Activated T-helper 2 cell treated with anti-CD3 and anti-CD28 coated beads, Interferon-gamma antibody, Interleukin-2, Interleukin-4, amounts not matched to agents 10 μg/mL and 5 μg/mL and 100 μg/mL, durations not matched to agents 14 hours and 24 hours and 36 hours (primary cell): ENCODE measurements at regions not wholly inside any gene's neighbourhood (a gene's known extent, or its start where the extent isn't known, plus 50 kb on each side); places are given as distances from the start of the nearest gene placed in this dataset.
A peak's percentile ranks its signal among the peaks of the same experiment; 100 is the strongest.

Source experiments
- DNase-seq: peaks from one replicate; pipeline ENCODE4 v3.0.0; 2021; ENCODE audit warnings: low spot score
- H3K27ac Mint-ChIP-seq: one replicate; pipeline ENCODE4 v1.8.0; 2021; ENCODE audit warnings: mixed read lengths
- H3K27me3 Mint-ChIP-seq: one replicate; pipeline ENCODE4 v1.8.0; 2021; ENCODE audit warnings: low read depth, mixed read lengths
- H3K36me3 Mint-ChIP-seq: one replicate; pipeline ENCODE4 v1.8.0; 2021; ENCODE audit warnings: low read depth, mixed read lengths
- H3K4me1 Mint-ChIP-seq: one replicate; pipeline ENCODE4 v1.8.0; 2021; ENCODE audit warnings: low read depth, mixed read lengths
- H3K4me3 Mint-ChIP-seq: one replicate; pipeline ENCODE4 v1.8.0; 2021; ENCODE audit warnings: low read depth, mild to moderate bottlenecking, moderate library complexity, mixed read lengths
- H3K9me3 Mint-ChIP-seq: one replicate; pipeline ENCODE4 v1.8.0; 2021; ENCODE audit warnings: mixed read lengths
- intact Hi-C: fragments of 100-400 bp; cut with micrococcal nuclease; formaldehyde crosslinking; loops from one replicate; pipeline ENCODE4 v1.15.1; 2023

- H3K36me3 Mint-ChIP-seq, result no peaks in the 10 kb centered on the region
- no peak for DNase-seq
- no peaks in the 10 kb centered on the region for H3K4me1 Mint-ChIP-seq
- H3K27ac Mint-ChIP-seq, result no peak overlapping the region
- H3K4me3 Mint-ChIP-seq, result no peak overlapping the region
- no peaks in the 10 kb centered on the region for H3K9me3 Mint-ChIP-seq
- H3K27me3 Mint-ChIP-seq, result peaks cover 14% of the 10 kb centered on the region
- intact Hi-C loops, result no loop called here
These were observed 188.0 kb downstream of the TTC8 start for GRCh38 chr14:89012282-89013097.

- peaks cover 14% of the 10 kb centered on the region for H3K27me3 Mint-ChIP-seq
- H3K9me3 Mint-ChIP-seq, result no peaks in the 10 kb centered on the region
- H3K4me1 Mint-ChIP-seq, result no peaks in the 10 kb centered on the region
- no peak for DNase-seq
- no peak overlapping the region for H3K27ac Mint-ChIP-seq
- intact Hi-C loops, result no loop called here
- no peak overlapping the region for H3K4me3 Mint-ChIP-seq
- H3K36me3 Mint-ChIP-seq, result no peaks in the 10 kb centered on the region
These were observed 188.7 kb downstream of the TTC8 start for GRCh38 chr14:89013098-89013504.

DNA sequence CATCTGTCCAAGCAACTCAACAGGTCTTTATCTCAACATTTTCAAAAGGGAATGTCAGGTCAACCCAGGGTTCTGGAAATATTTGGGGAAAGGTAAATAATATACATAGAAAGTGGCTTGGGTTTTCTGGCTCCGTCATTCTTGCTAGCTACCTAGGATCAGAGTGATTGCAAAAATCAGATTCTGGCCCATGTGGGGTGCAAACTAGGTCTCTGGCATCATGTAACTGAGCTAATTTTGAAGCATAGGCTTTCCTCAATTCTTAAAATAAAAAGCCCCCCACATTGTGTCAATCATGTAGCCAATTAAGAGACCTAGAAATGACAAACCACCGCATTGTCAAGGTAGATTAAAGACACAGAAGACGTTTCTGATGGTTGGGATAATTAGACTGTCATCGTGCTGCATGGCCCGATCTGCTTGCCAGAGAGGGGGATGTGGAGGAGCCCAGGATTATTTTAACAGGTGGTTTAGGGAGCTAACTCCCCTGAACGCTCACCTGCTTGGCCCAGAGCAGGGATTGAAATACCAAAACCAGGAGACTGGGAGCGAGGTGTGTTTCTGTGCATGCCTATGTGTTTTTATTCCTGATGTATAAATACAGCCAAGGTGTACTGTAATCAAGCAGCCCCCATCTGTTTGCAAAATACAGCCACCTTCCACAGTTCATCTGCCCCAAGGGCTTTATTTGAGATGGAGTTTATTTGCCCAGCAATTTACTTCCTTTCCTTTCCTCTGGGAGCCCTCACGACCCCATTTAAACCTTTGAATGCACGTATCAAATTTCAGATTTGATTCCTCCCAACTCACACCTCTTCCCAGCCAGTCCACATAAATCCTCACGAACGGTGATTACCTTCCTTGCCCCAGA lies 189.5 kb downstream of the TTC8 start:
- Mint-ChIP-seq H3K9me3 (no peaks in the 10 kb centered on the region), H3K27me3 (peaks cover 17% of the 10 kb centered on the region)

DNA sequence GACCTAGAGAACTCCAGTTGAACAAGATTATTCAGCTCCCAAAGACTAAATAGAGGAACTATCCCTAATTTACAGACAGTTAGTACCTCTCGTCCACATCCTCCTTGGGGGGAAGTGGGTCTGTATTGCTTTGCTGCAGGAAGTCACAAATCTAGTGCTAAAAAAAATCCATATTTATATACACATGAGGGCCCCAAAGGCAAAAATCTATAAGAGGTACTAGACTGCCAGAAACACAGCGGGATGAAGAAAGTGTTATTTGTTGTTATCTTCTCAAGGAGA lies 190.1 kb downstream of the TTC8 start:
- Mint-ChIP-seq H3K27ac (no peak overlapping the region), H3K27me3 (peaks cover 22% of the 10 kb centered on the region), H3K4me1 (no peaks in the 10 kb centered on the region), H3K9me3 (no peaks in the 10 kb centered on the region), H3K36me3 (no peaks in the 10 kb centered on the region), H3K4me3 (no peak overlapping the region)
- DNase-seq, result no peak
- intact Hi-C loops, result no loop called here

More for the DNA sequence above, 189.5 kb downstream of the TTC8 start:
- no peak for DNase-seq
- Mint-ChIP-seq H3K36me3 (no peaks in the 10 kb centered on the region), H3K27ac (no peak overlapping the region), H3K4me1 (no peaks in the 10 kb centered on the region), H3K4me3 (no peak overlapping the region)
- intact Hi-C loops, result no loop called here

DNA sequence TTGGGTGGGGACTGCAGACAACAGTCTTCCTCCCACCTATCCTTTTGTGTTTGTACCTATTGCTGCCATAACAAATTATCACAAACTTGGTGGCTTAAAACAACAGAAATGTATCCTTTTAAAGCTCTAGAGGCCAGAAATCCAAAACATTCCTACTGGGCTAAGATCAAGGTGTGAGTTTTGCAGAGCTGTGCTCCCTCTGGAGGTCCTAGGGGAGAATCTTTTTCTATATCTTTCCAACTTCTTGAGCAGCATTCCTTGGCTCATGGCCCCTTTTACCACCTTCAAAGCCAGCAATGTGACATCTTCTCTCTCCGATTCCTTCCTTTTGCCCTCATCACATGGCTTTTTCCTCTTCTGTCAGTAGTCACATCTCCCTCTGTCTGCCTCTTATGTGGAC lies 190.6 kb downstream of the TTC8 start:
- Mint-ChIP-seq H3K9me3 (no peaks in the 10 kb centered on the region), H3K36me3 (no peaks in the 10 kb centered on the region), H3K27me3 (peaks cover 24% of the 10 kb centered on the region), H3K4me3 (no peak overlapping the region), H3K4me1 (no peaks in the 10 kb centered on the region), H3K27ac (no peak overlapping the region)
- no peak for DNase-seq
- intact Hi-C loops, result no loop called here

DNA sequence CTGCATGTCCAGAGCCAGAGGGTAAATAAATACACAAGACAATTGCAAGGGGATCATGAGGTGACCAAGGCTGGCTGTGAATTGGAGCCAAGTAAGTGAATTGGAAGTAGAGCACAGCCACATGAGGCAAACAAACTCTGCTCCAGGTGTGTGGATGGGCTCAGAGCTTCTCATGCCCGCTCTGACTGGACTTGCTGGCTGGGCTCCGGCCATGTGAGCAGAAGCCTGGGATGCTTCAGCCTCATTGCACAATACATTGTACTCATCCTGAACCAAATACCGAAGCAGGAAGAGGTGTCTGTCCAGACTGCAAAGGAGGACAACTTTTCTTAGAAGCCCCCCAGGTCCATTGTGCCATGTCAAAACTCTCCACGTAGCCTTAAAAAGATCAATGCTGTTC lies 193.0 kb downstream of the TTC8 start:
- Mint-ChIP-seq H3K9me3 (no peaks in the 10 kb centered on the region), H3K4me1 (no peaks in the 10 kb centered on the region), H3K4me3 (no peak overlapping the region), H3K36me3 (no peaks in the 10 kb centered on the region), H3K27me3 (peaks cover 17% of the 10 kb centered on the region), H3K27ac (no peak overlapping the region)
- no peak for DNase-seq
- intact Hi-C loops, result no loop called here

DNA sequence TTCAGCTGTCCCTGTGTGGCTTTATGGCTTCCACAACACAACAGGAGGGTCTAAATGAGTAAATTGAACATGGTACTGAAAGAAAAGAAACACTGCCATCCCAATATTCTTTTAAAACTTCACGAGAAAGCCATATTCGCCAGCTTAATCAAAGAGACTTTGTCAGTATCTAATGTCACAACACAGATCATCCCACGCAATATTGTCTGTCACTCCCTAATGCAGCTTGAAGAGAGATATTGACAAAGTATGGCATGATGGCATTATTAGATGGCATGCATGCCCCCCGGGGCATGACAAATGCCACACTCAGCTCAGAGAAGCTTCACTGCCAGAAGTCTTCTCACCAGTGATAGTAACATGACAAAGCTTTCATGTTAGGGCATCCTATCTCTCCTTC lies 197.8 kb downstream of the TTC8 start:
- Mint-ChIP-seq H3K27ac (no peak overlapping the region), H3K36me3 (no peaks in the 10 kb centered on the region), H3K4me3 (no peak overlapping the region), H3K9me3 (no peaks in the 10 kb centered on the region), H3K27me3 (peaks cover 36% of the 10 kb centered on the region), H3K4me1 (no peaks in the 10 kb centered on the region)
- intact Hi-C loops, result no loop called here
- DNase-seq, result no peak

- H3K27ac Mint-ChIP-seq, result no peak overlapping the region
These were observed 200.2 kb downstream of the TTC8 start for GRCh38 chr14:89024691-89025090.

GRCh38 chr14:89025561-89026236 lies 201.2 kb downstream of the TTC8 start:
- H3K27ac Mint-ChIP-seq, result no peak overlapping the region
- H3K4me3 Mint-ChIP-seq, result no peak overlapping the region
- no peak for DNase-seq
- no peaks in the 10 kb centered on the region for H3K4me1 Mint-ChIP-seq
- H3K36me3 Mint-ChIP-seq, result no peaks in the 10 kb centered on the region
- peaks cover 54% of the 10 kb centered on the region for H3K27me3 Mint-ChIP-seq
- H3K9me3 Mint-ChIP-seq, result no peaks in the 10 kb centered on the region
- intact Hi-C loops, result loop anchor here (5.0 kb wide), 1 partner anchor 392 kb away; the partner anchor contains the start of gene FOXN3

More at GRCh38 chr14:89024691-89025090, 200.2 kb downstream of the TTC8 start:
- no peaks in the 10 kb centered on the region for H3K4me1 Mint-ChIP-seq
- H3K36me3 Mint-ChIP-seq, result no peaks in the 10 kb centered on the region
- intact Hi-C loops, result loop anchor here (5.0 kb wide), 1 partner anchor 393 kb away; the partner anchor contains the start of gene FOXN3
- no peak overlapping the region for H3K4me3 Mint-ChIP-seq
- H3K27me3 Mint-ChIP-seq, result peaks cover 44% of the 10 kb centered on the region
- no peaks in the 10 kb centered on the region for H3K9me3 Mint-ChIP-seq
- DNase-seq, result no peak

DNA sequence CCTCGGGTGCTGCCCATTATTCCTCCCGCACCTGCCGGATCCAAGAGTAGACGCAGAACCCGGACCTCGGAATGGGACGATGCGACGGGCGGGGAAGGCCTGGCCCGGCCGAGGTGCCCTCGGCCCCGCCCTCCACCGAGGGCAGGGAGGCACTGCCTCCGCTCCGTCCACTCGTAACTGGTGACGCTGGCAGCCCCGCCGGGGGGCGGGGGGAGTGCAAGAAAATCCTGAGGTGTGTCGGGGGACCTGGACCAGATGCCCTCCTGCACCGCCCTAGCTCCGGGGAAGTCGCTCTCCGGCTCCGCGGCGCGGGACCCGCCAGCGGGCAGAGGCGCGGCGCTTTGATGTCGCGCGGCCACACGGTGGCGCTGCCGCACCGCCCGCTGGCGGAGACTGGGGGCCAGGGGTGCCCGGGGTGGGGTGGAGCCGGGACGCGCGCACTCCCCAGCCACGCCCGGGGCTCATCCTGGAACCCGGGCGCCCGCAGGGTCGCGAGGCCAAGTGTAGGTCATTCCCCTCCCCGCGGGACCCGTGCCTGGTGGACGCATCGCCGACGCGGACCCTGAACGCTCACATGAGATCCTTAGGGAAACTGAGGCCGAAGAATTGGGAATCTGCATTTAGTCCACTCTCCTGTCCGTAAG lies 202.8 kb downstream of the TTC8 start:
- intact Hi-C loops, result loop anchor here (1.0 to 5.0 kb wide), 2 partner anchors 390 to 888 kb away; partner anchors contain the start of gene FOXN3
- peaks cover 56% of the 10 kb centered on the region for H3K27me3 Mint-ChIP-seq
- peak; percentile 44 for DNase-seq
- H3K36me3 Mint-ChIP-seq, result no peaks in the 10 kb centered on the region
- no peaks in the 10 kb centered on the region for H3K9me3 Mint-ChIP-seq
- H3K27ac Mint-ChIP-seq, result no peak overlapping the region
- no peaks in the 10 kb centered on the region for H3K4me1 Mint-ChIP-seq
- peak overlapping the region; percentile 71 for H3K4me3 Mint-ChIP-seq

- DNase-seq, result no peak
- no peak overlapping the region for H3K4me3 Mint-ChIP-seq
- peaks cover 53% of the 10 kb centered on the region for H3K27me3 Mint-ChIP-seq
- peaks cover 2% of the 10 kb centered on the region for H3K4me1 Mint-ChIP-seq
- no peaks in the 10 kb centered on the region for H3K9me3 Mint-ChIP-seq
- no peaks in the 10 kb centered on the region for H3K36me3 Mint-ChIP-seq
- H3K27ac Mint-ChIP-seq, result no peak overlapping the region
- intact Hi-C loops, result loop anchor here (5.0 kb wide), 1 partner anchor 389 kb away; the partner anchor contains the start of gene FOXN3
These were observed 204.1 kb downstream of the TTC8 start for GRCh38 chr14:89028462-89029134.
